ENCODE measurements at regions not wholly inside any gene's neighbourhood (a gene's known extent, or its start where the extent isn't known, plus 50 kb on each side); places are given as distances from the start of the nearest gene placed in this dataset.

- Histone ChIP-seq H3K9me3 (no peaks in the 10 kb centered on the region), H3K4me3 (no peak overlapping the region), H3K36me3 (no peaks in the 10 kb centered on the region), H3K4me1 (no peaks in the 10 kb centered on the region), H3K27ac (no peak overlapping the region), H3K27me3 (no peaks in the 10 kb centered on the region)
- no peak for DNase-seq
- no peak for TF ChIP-seq EP300 (IDR thresholded peaks at IDR 0.05)
- TF ChIP-seq POLR2A (IDR thresholded peaks at IDR 0.05) = no peak
- TF ChIP-seq CTCF (IDR thresholded peaks at IDR 0.05) = no peak
- no peak for TF ChIP-seq POLR2AphosphoS5 (IDR thresholded peaks at IDR 0.05)
- intact Hi-C loops (cut with DNase I) = no loop called here
- 60 to 72% methylated on average over 4 of the region's 4 CpGs for WGBS, 2 donors
Measured at GRCh38 chr22:47665151-47665550, 902.7 kb downstream of the TBC1D22A start.

- no peak for DNase-seq
- no peak for TF ChIP-seq POLR2AphosphoS5 (IDR thresholded peaks at IDR 0.05)
- no peak for TF ChIP-seq EP300 (IDR thresholded peaks at IDR 0.05)
- TF ChIP-seq POLR2A (IDR thresholded peaks at IDR 0.05) = no peak
- no peak for TF ChIP-seq CTCF (IDR thresholded peaks at IDR 0.05)
- H3K27me3 ChIP-seq = no peaks in the 10 kb centered on the region
- WGBS, 2 donors = 72 to 81% methylated on average over 14 of the region's 14 CpGs
- H3K36me3 ChIP-seq = no peaks in the 10 kb centered on the region
- no peak overlapping the region for H3K4me3 ChIP-seq
- no peaks in the 10 kb centered on the region for H3K9me3 ChIP-seq
- no peak overlapping the region for H3K27ac ChIP-seq
- H3K4me1 ChIP-seq = no peaks in the 10 kb centered on the region
- intact Hi-C loops (cut with DNase I) = no loop called here
Measured at GRCh38 chr22:47663615-47664605, 901.5 kb downstream of the TBC1D22A start.

- Histone ChIP-seq H3K27ac (no peak overlapping the region), H3K9me3 (no peaks in the 10 kb centered on the region), H3K36me3 (no peaks in the 10 kb centered on the region), H3K27me3 (no peaks in the 10 kb centered on the region), H3K4me1 (peaks cover 0 to 35% (median 27%) of the 10 kb centered on the region in 4 donors), H3K4me3 (no peak overlapping the region)
- DNase-seq = no peak
- intact Hi-C loops (cut with DNase I) = no loop called here
- 33 to 45% methylated on average over 3 of the region's 3 CpGs for WGBS, 2 donors
- no peak for TF ChIP-seq POLR2A (IDR thresholded peaks at IDR 0.05)
- no peak for TF ChIP-seq CTCF (IDR thresholded peaks at IDR 0.05)
Measured at GRCh38 chr22:47659467-47660223, 897.2 kb downstream of the TBC1D22A start.

GRCh38 chr22:47658182-47658581 is 895.7 kb downstream of the TBC1D22A start:
- 88 to 90% methylated on average over 5 of the region's 5 CpGs for WGBS, 2 donors
- Histone ChIP-seq H3K36me3 (no peaks in the 10 kb centered on the region), H3K4me1 (peaks cover 0 to 35% (median 27%) of the 10 kb centered on the region in 4 donors), H3K9me3 (no peaks in the 10 kb centered on the region), H3K4me3 (no peak overlapping the region), H3K27me3 (no peaks in the 10 kb centered on the region), H3K27ac (no peak overlapping the region)
- intact Hi-C loops (cut with DNase I) = no loop called here
- TF ChIP-seq CTCF (IDR thresholded peaks at IDR 0.05) = no peak
- no peak for TF ChIP-seq POLR2AphosphoS5 (IDR thresholded peaks at IDR 0.05)
- TF ChIP-seq POLR2A (IDR thresholded peaks at IDR 0.05) = no peak
- TF ChIP-seq EP300 (IDR thresholded peaks at IDR 0.05) = no peak
- no peak for DNase-seq
